MCF 10A (cell line): ENCODE measurements at regions not wholly inside any gene's neighbourhood (a gene's known extent, or its start where the extent isn't known, plus 50 kb on each side); places are given as distances from the start of the nearest gene placed in this dataset.
"Not testable (repeated sequence)": the region's sequence is repeated elsewhere in the genome, so short reads cannot be mapped to it uniquely, and the experiment has no call there.

Experiments
- BruUV-seq: library from RNA; stranded (reverse); fragments of 400-500 nt; replicated peaks from 2 replicates; lab custom pipeline; 2021; lab: Mats Ljungman, UMichigan
- CTCF ChIA-PET: fragments of 300-600 bp; sonication (Branson Sonifier 250); formaldehyde crosslinking; extraction: SDS; loops from one replicate; lab custom pipeline; 2021; ENCODE audit warnings: antibody characterized with exemption, inconsistent platforms; lab: Yijun Ruan, JAX
- POLR2A ChIA-PET: fragments of 300-600, 350-650 bp; sonication (Branson Sonifier 250); formaldehyde crosslinking; extraction: SDS; loops from one replicate; lab custom pipeline; 2020; ENCODE audit warnings: antibody characterized with exemption, inconsistent platforms; lab: Yijun Ruan, JAX
- DNase-seq: peaks from one replicate; pipeline ENCODE4 v3.0.0-alpha.2; 2018; ENCODE audit not compliant: unreplicated experiment
- H3K27ac Mint-ChIP-seq: one replicate; pipeline ENCODE4 v1.8.0; 2022; ENCODE audit warnings: mild to moderate bottlenecking, low read depth, mixed read lengths; ENCODE audit not compliant: unreplicated experiment
- H3K27me3 Mint-ChIP-seq: one replicate; pipeline ENCODE4 v1.8.0; 2022; ENCODE audit warnings: mixed read lengths; ENCODE audit not compliant: insufficient read depth, unreplicated experiment
- H3K36me3 Mint-ChIP-seq: one replicate; pipeline ENCODE4 v1.8.0; 2022; ENCODE audit warnings: mild to moderate bottlenecking, moderate library complexity, mixed read lengths; ENCODE audit not compliant: insufficient read depth, unreplicated experiment
- H3K4me1 Mint-ChIP-seq: one replicate; pipeline ENCODE4 v1.8.0; 2022; ENCODE audit warnings: mixed read lengths; ENCODE audit not compliant: insufficient read depth, unreplicated experiment
- H3K4me3 Mint-ChIP-seq: one replicate; pipeline ENCODE4 v1.8.0; 2022; ENCODE audit warnings: mild to moderate bottlenecking, moderate library complexity, mixed read lengths; ENCODE audit not compliant: unreplicated experiment
- H3K9me3 Mint-ChIP-seq: one replicate; pipeline ENCODE4 v1.8.0; 2022; ENCODE audit warnings: mixed read lengths; ENCODE audit not compliant: unreplicated experiment
- CTCF ChIP-seq: fragments of 200-600 bp; IDR thresholded peaks from one replicate; pipeline ENCODE4 v1.8.0; 2022; ENCODE audit warnings: antibody characterized with exemption, mild to moderate bottlenecking; ENCODE audit not compliant: unreplicated experiment
- intact Hi-C: fragments of 100-400 bp; cut with micrococcal nuclease; formaldehyde crosslinking; loops from 2 replicates; pipeline ENCODE4 v1.14.1; 2022

- intact Hi-C loops = no loop called here
- DNase-seq = no peak
- POLR2A ChIA-PET = no interaction called here
Observed at GRCh38 chr15:66635817-66636216, 66.2 kb upstream of the SMAD6 start.

GRCh38 chr15:66637044-66637443, 65.0 kb upstream of the SMAD6 start:
- H3K36me3 Mint-ChIP-seq, H3K9me3 Mint-ChIP-seq, BruUV-seq, H3K4me3 Mint-ChIP-seq, DNase-seq, intact Hi-C loops, H3K4me1 Mint-ChIP-seq, H3K27me3 Mint-ChIP-seq, H3K27ac Mint-ChIP-seq, POLR2A ChIA-PET: not testable (repeated sequence)
- CTCF ChIA-PET = interaction anchor here (0.6 to 0.8 kb wide), 2 partner anchors 10 to 42 kb away, joined by 3 read pairs; no protein-coding TSS in a partner anchor

More at GRCh38 chr15:66635817-66636216, 66.2 kb upstream of the SMAD6 start:
- no peak overlapping the region for H3K27ac Mint-ChIP-seq
- TF ChIP-seq CTCF = no peak
- H3K4me3 Mint-ChIP-seq = no peak overlapping the region
- CTCF ChIA-PET = interaction anchor here (0.8 to 1.5 kb wide), 2 partner anchors 16 to 62 kb away, joined by 3 read pairs; no protein-coding TSS in a partner anchor
- H3K4me1 Mint-ChIP-seq = no peaks in the 10 kb centered on the region
- no TSS peak for BruUV-seq
- H3K9me3 Mint-ChIP-seq = no peaks in the 10 kb centered on the region
- H3K36me3 Mint-ChIP-seq = no peaks in the 10 kb centered on the region
- no peaks in the 10 kb centered on the region for H3K27me3 Mint-ChIP-seq

GRCh38 chr15:66638377-66638776, 63.7 kb upstream of the SMAD6 start:
- no peaks in the 10 kb centered on the region for H3K27me3 Mint-ChIP-seq

GRCh38 chr15:66641485-66642315, 60.3 kb upstream of the SMAD6 start:
- CTCF ChIA-PET = interaction anchor here (3.2 kb wide), 1 partner anchor 23 kb away, joined by 13 read pairs; no protein-coding TSS in a partner anchor
- no peak for TF ChIP-seq CTCF
- intact Hi-C loops = no loop called here
- Mint-ChIP-seq H3K27me3 (no peaks in the 10 kb centered on the region), H3K27ac (no peak overlapping the region), H3K9me3 (no peaks in the 10 kb centered on the region), H3K4me3 (no peak overlapping the region), H3K36me3 (no peaks in the 10 kb centered on the region), H3K4me1 (no peaks in the 10 kb centered on the region)
- no peak for DNase-seq
- POLR2A ChIA-PET = no interaction called here
- no TSS peak for BruUV-seq

More at GRCh38 chr15:66638377-66638776, 63.7 kb upstream of the SMAD6 start:
- Mint-ChIP-seq H3K36me3 (no peaks in the 10 kb centered on the region), H3K4me1 (no peaks in the 10 kb centered on the region), H3K4me3 (no peak overlapping the region), H3K27ac (no peak overlapping the region), H3K9me3 (no peaks in the 10 kb centered on the region)
- no peak for DNase-seq
- TF ChIP-seq CTCF = no peak
- ChIA-PET CTCF (interaction anchor here (0.6 to 3.2 kb wide), 2 partner anchors 12 to 20 kb away, joined by 3 to 13 read pairs; no protein-coding TSS in a partner anchor), POLR2A (no interaction called here)
- intact Hi-C loops = no loop called here
- BruUV-seq = no TSS peak
